ENCODE measurements at regions not wholly inside any gene's neighbourhood (a gene's known extent, or its start where the extent isn't known, plus 50 kb on each side); places are given as distances from the start of the nearest gene placed in this dataset.

GRCh38 chr2:19684516-19684915, 217.3 kb downstream of the TTC32 start:
- TF ChIP-seq CTCF (IDR thresholded peaks at IDR 0.05) (no peak), POLR2A (IDR thresholded peaks at IDR 0.05) (no peak)
